HepG2 (cell line): ENCODE measurements at regions not wholly inside any gene's neighbourhood (a gene's known extent, or its start where the extent isn't known, plus 50 kb on each side); places are given as distances from the start of the nearest gene placed in this dataset.

ENCODE experiments used
- ATAC-seq: fragments of 200-7000 bp; cut with Tn5 transposase; 3 replicates; pipeline ENCODE4 v1.9.1; 2020; ENCODE audit warnings: mild to moderate bottlenecking, moderate library complexity
- BruUV-seq: library from RNA; stranded (reverse); fragments of 400-500 nt; replicated peaks from 2 replicates; lab custom pipeline; 2021; lab: Mats Ljungman, UMichigan
- CTCF ChIA-PET: fragments of 300-600 bp; formaldehyde crosslinking; extraction: SDS; loops from one replicate; lab custom pipeline; 2021; ENCODE audit warnings: low total read pairs, inconsistent platforms, low intra/inter-chr PET ratio; lab: Yijun Ruan, JAX
- POLR2A ChIA-PET: fragments of 350-600 bp; sonication (Branson Sonifier 250); formaldehyde crosslinking; loops from one replicate; lab custom pipeline; 2020; ENCODE audit warnings: antibody characterized with exemption, inconsistent platforms; lab: Yijun Ruan, JAX
- DNase-seq: peaks from one replicate; pipeline ENCODE4 v3.0.0-alpha.2; 2015; ENCODE audit warnings: low spot score
- FAIRE-seq: peaks from 3 replicates; lab custom pipeline; 2011; peaks lifted over from hg19 to GRCh38; lab: Jason Lieb, UNC
- H2AFZ ChIP-seq: one replicate; pipeline ENCODE4 v1.6.1; 2011; ENCODE audit warnings: low read length, inconsistent platforms
- H3K27ac ChIP-seq: fragments of 300-600 bp; 3 replicates; pipeline ENCODE4 v1.8.0; 2011; ENCODE audit warnings: mixed run types, mild to moderate bottlenecking, mixed read lengths, low read length, inconsistent platforms; ENCODE audit not compliant: insufficient read depth; ENCODE audit errors: extremely low read length
- H3K27me3 ChIP-seq, 2 experiments: fragments of 200-600 bp in 1 of 2; 2 replicates in 1 of 2; 3 replicates in 1 of 2; pipeline versions ENCODE4 v1.6.0 to v1.8.0; 2011; ENCODE audit warnings: low read length in 2 of 2, mild to moderate bottlenecking in 2 of 2, moderate library complexity in 2 of 2, inconsistent platforms in 1 of 2; ENCODE audit not compliant: insufficient read depth in 2 of 2, control insufficient read depth in 1 of 2
- H3K36me3 ChIP-seq, 2 experiments: fragments of 200-600 bp in 1 of 2; replicated peaks in 1 of 2; 2 replicates in 1 of 2; 3 replicates in 1 of 2; pipeline versions ENCODE4 v1.5.1 to v1.8.0; 2011; ENCODE audit warnings: low read length in 2 of 2, inconsistent platforms in 1 of 2; ENCODE audit not compliant: insufficient read depth in 2 of 2, control insufficient read depth in 1 of 2
- H3K4me1 ChIP-seq: 2 replicates; pipeline ENCODE4 v1.5.1; 2012; ENCODE audit warnings: low read length, inconsistent platforms; ENCODE audit not compliant: insufficient read depth
- H3K4me2 ChIP-seq: 2 replicates; pipeline ENCODE4 v1.6.0; 2011; ENCODE audit warnings: low read depth, low read length, inconsistent platforms
- H3K4me3 ChIP-seq, 3 experiments: fragments of 200-600 bp in 1 of 3; sonication (generic), shearing (Covaris generic) in 1 of 3; replicated peaks in 1 of 3; 2 replicates each; pipeline ENCODE4 v1.5.1; 2011 to 2016; ENCODE audit warnings: low read length in 3 of 3, inconsistent platforms in 2 of 3, low read depth in 2 of 3, mild to moderate bottlenecking in 2 of 3, control low read depth in 1 of 3, mixed read lengths in 1 of 3; ENCODE audit not compliant: insufficient read depth in 1 of 3
- H3K79me2 ChIP-seq: one replicate; pipeline ENCODE4 v1.6.1; 2011; ENCODE audit warnings: low read length, inconsistent platforms; ENCODE audit not compliant: insufficient read depth
- H3K9ac ChIP-seq: 2 replicates; pipeline ENCODE4 v1.6.0; 2011; ENCODE audit warnings: mild to moderate bottlenecking, low read depth, low read length, inconsistent platforms; ENCODE audit not compliant: insufficient read depth
- H3K9me3 ChIP-seq: 2 replicates; pipeline ENCODE4 v1.5.1; 2012; ENCODE audit warnings: mild to moderate bottlenecking, low read length
- H4K20me1 ChIP-seq: 2 replicates; pipeline ENCODE4 v1.6.0; 2011; ENCODE audit warnings: inconsistent platforms, mild to moderate bottlenecking, low read length, moderate library complexity; ENCODE audit not compliant: insufficient read depth
- ADNP ChIP-seq: sonication (generic); formaldehyde crosslinking; IDR thresholded peaks from 2 replicates; pipeline ENCODE4 v1.4.0; 2020; ENCODE audit warnings: missing genetic modification reagents
- HOXA3 ChIP-seq: sonication (generic); formaldehyde crosslinking; IDR thresholded peaks from 2 replicates; pipeline ENCODE4 v1.5.0; 2020; ENCODE audit warnings: missing genetic modification reagents
- IRF2 ChIP-seq: IDR thresholded peaks from 2 replicates; pipeline ENCODE4 v1.6.1; 2018; ENCODE audit warnings: missing genetic modification reagents, missing compliant biosample characterization
- JUNB ChIP-seq: sonication (generic); formaldehyde crosslinking; IDR thresholded peaks from 2 replicates; pipeline ENCODE4 v1.8.0; 2022; ENCODE audit warnings: missing genetic modification reagents, mild to moderate bottlenecking, borderline replicate concordance
- KLF16 ChIP-seq, 2 experiments: sonication (generic) in 1 of 2; formaldehyde crosslinking in 1 of 2; IDR thresholded peaks; 2 replicates each; pipeline versions ENCODE4 v1.6.1 to v1.8.0; 2016 to 2023; ENCODE audit warnings: missing genetic modification reagents in 2 of 2, missing compliant biosample characterization in 1 of 2
- MEIS2 ChIP-seq: sonication (generic); formaldehyde crosslinking; IDR thresholded peaks from 2 replicates; pipeline ENCODE4 v1.9.0; 2021; ENCODE audit warnings: mild to moderate bottlenecking, missing genetic modification reagents
- NR2F1 ChIP-seq, 2 experiments: fragments of 450-650 bp in 1 of 2; formaldehyde crosslinking in 1 of 2; IDR thresholded peaks; 2 replicates each; pipeline versions ENCODE4 v1.5.0 to v1.6.1; 2016 to 2020; ENCODE audit warnings: mild to moderate bottlenecking in 1 of 2, missing compliant biosample characterization in 1 of 2, missing genetic modification reagents in 1 of 2, moderate library complexity in 1 of 2
- RCOR2 ChIP-seq: IDR thresholded peaks from 2 replicates; pipeline ENCODE4 v1.6.1; 2016; ENCODE audit warnings: missing biosample characterization, missing genetic modification reagents
- ZHX2 ChIP-seq, 2 experiments: sonication (generic) in 1 of 2; formaldehyde crosslinking in 1 of 2; IDR thresholded peaks; 2 replicates each; pipeline versions ENCODE4 v1.6.1 to v1.9.0; 2014 to 2022; ENCODE audit warnings: antibody characterized with exemption in 1 of 2, borderline replicate concordance in 1 of 2, inconsistent platforms in 1 of 2, low read depth in 1 of 2, missing genetic modification reagents in 1 of 2
- ZNF253 ChIP-seq: sonication (generic); formaldehyde crosslinking; IDR thresholded peaks from 2 replicates; pipeline ENCODE4 v1.8.0; 2022; ENCODE audit warnings: mild to moderate bottlenecking, missing genetic modification reagents, borderline replicate concordance
- ZNF354B ChIP-seq: sonication (generic); formaldehyde crosslinking; IDR thresholded peaks from 2 replicates; pipeline ENCODE4 v1.8.0; 2022; ENCODE audit warnings: mild to moderate bottlenecking, missing genetic modification reagents
- ZNF550 ChIP-seq: sonication (generic); formaldehyde crosslinking; IDR thresholded peaks from 2 replicates; pipeline ENCODE4 v1.4.0; 2020; ENCODE audit warnings: mild to moderate bottlenecking, missing genetic modification reagents, borderline replicate concordance
- ZNF691 ChIP-seq: sonication (generic); formaldehyde crosslinking; IDR thresholded peaks from 2 replicates; pipeline ENCODE4 v1.4.0; 2020; ENCODE audit warnings: missing genetic modification reagents, low read depth, mild to moderate bottlenecking, borderline replicate concordance
- ZNF746 ChIP-seq: sonication (generic); formaldehyde crosslinking; IDR thresholded peaks from 2 replicates; pipeline ENCODE4 v1.8.0; 2022; ENCODE audit warnings: mild to moderate bottlenecking, missing genetic modification reagents
- ZNF782 ChIP-seq: sonication (generic); formaldehyde crosslinking; IDR thresholded peaks from 2 replicates; pipeline ENCODE4 v1.4.0; 2020; ENCODE audit warnings: missing genetic modification reagents, mild to moderate bottlenecking, borderline replicate concordance
- ZNF816 ChIP-seq: sonication (generic); formaldehyde crosslinking; IDR thresholded peaks from 2 replicates; pipeline ENCODE4 v1.8.0; 2022; ENCODE audit warnings: missing genetic modification reagents, mild to moderate bottlenecking, borderline replicate concordance
- ZSCAN20 ChIP-seq: sonication (generic); formaldehyde crosslinking; IDR thresholded peaks from 2 replicates; pipeline ENCODE4 v1.4.0; 2020; ENCODE audit warnings: missing genetic modification reagents, mild to moderate bottlenecking, borderline replicate concordance
- WGBS: methylation state at CpG from one replicate; pipeline ENCODE4 v1.1.6; 2017; ENCODE audit warnings: low lambda C conversion rate; 5-methylcytosine and 5-hydroxymethylcytosine counted together
- in situ Hi-C: cut with HindIII; loops from 2 replicates; pipeline ENCODE4 v1.10.0; 2017; ENCODE audit warnings: low pct_unique_long_range_greater_than_20kb; ENCODE audit not compliant: extremely low pct_ligation_motif_present
- intact Hi-C: fragments of 100-400 bp; cut with micrococcal nuclease; formaldehyde crosslinking; loops from one replicate; pipeline ENCODE4 v1.10.0; 2022; ENCODE audit not compliant: unreplicated experiment

- ATAC-seq (no peak), DNase-seq (no peak), FAIRE-seq (no peak)
- Histone ChIP-seq H3K4me2 (no peak overlapping the region), H3K36me3 (no peaks in the 10 kb centered on the region), H3K9me3 (no peaks in the 10 kb centered on the region), H3K9ac (no peak overlapping the region), H2AFZ (no peak overlapping the region), H3K79me2 (no peaks in the 10 kb centered on the region), H4K20me1 (no peaks in the 10 kb centered on the region), H3K4me1 (no peaks in the 10 kb centered on the region), H3K27ac (no peak overlapping the region), H3K4me3 (no peak overlapping the region), H3K27me3 (no peaks in the 10 kb centered on the region)
- CTCF ChIA-PET, result no interaction called here
- WGBS, result 2% methylated on average over 5 of the region's 5 CpGs
- no TSS peak for BruUV-seq
- POLR2A ChIA-PET, result no interaction called here
- in situ Hi-C loops (no loop called here), intact Hi-C loops (no loop called here)
- no peak for TF ChIP-seq ZNF816 (CRISPR knock-in tag)
- no peak for TF ChIP-seq RCOR2 (CRISPR knock-in tag)
- no peak for TF ChIP-seq ZNF550 (CRISPR knock-in tag)
- no peak for TF ChIP-seq ZHX2 (IDR thresholded peaks at IDR 0.05; ENCODE audit: low read depth)
- no peak for TF ChIP-seq ZHX2 (CRISPR knock-in tag; IDR thresholded peaks at IDR 0.05; ENCODE audit: borderline replicate concordance)
- no peak for TF ChIP-seq ZNF691 (CRISPR knock-in tag)
- TF ChIP-seq ADNP (CRISPR knock-in tag), result no peak
- TF ChIP-seq KLF16 (CRISPR knock-in tag; IDR thresholded peaks at IDR 0.05), result no peak
- no peak for TF ChIP-seq IRF2
- no peak for TF ChIP-seq ZNF354B (CRISPR knock-in tag)
- TF ChIP-seq MEIS2 (CRISPR knock-in tag), result no peak
- no peak for TF ChIP-seq ZNF746 (CRISPR knock-in tag)
- TF ChIP-seq NR2F1 (CRISPR knock-in tag; IDR thresholded peaks at IDR 0.05), result no peak
- TF ChIP-seq JUNB (CRISPR knock-in tag), result no peak
- no peak for TF ChIP-seq ZSCAN20 (CRISPR knock-in tag)
- no peak for TF ChIP-seq ZNF782
- TF ChIP-seq HOXA3 (CRISPR knock-in tag), result no peak
- no peak for TF ChIP-seq ZNF253 (CRISPR knock-in tag)
Measured at GRCh38 chr10:36578306-36578705, 547.1 kb upstream of the ANKRD30A start.
